A673 (cell line): ENCODE measurements at regions not wholly inside any gene's neighbourhood (a gene's known extent, or its start where the extent isn't known, plus 50 kb on each side); places are given as distances from the start of the nearest gene placed in this dataset.
"Not testable (repeated sequence)": the region's sequence is repeated elsewhere in the genome, so short reads cannot be mapped to it uniquely, and the experiment has no call there.

Source experiments
- BruUV-seq: library from RNA; stranded (reverse); fragments of 400-500 nt; replicated peaks from 2 replicates; lab custom pipeline; 2021; lab: Mats Ljungman, UMichigan
- CTCF ChIA-PET: fragments of 300-600 bp; sonication (Branson Sonifier 250); formaldehyde crosslinking; loops from one replicate; lab custom pipeline; 2022; ENCODE audit warnings: antibody characterized with exemption; lab: Charles Lee
- POLR2A ChIA-PET: fragments of 300-600 bp; sonication (Branson Sonifier 250); formaldehyde crosslinking; loops from one replicate; lab custom pipeline; 2022; ENCODE audit warnings: antibody characterized with exemption; ENCODE audit not compliant: low non-redundant PET; lab: Charles Lee
- DNase-seq: peaks from one replicate; pipeline ENCODE4 v3.0.0-alpha.2; 2015; ENCODE audit warnings: low spot score
- H3K27ac ChIP-seq: fragments of 200-600 bp; sonication (generic); 2 replicates; pipeline ENCODE4 v1.5.1; 2016; ENCODE audit warnings: mixed run types, low read depth, mild to moderate bottlenecking, mixed read lengths, antibody characterized with exemption, low read length; ENCODE audit not compliant: poor library complexity, severe bottlenecking
- H3K27me3 ChIP-seq: fragments of 200-600 bp; sonication (generic); replicated peaks from 2 replicates; pipeline ENCODE4 v1.6.1; 2017; ENCODE audit warnings: mixed run types, low read depth, mild to moderate bottlenecking, mixed read lengths, antibody characterized with exemption, low read length; ENCODE audit not compliant: insufficient read depth, poor library complexity
- H3K36me3 ChIP-seq: fragments of 200-600 bp; sonication (generic); 2 replicates; pipeline ENCODE4 v1.6.1; 2016; ENCODE audit warnings: mixed run types, mild to moderate bottlenecking, mixed read lengths, antibody characterized with exemption, low read length; ENCODE audit not compliant: insufficient read depth, poor library complexity, severe bottlenecking
- H3K4me1 ChIP-seq: fragments of 200-600 bp; sonication (generic); 2 replicates; pipeline ENCODE4 v1.6.1; 2017; ENCODE audit warnings: mixed run types, mild to moderate bottlenecking, mixed read lengths, antibody characterized with exemption, low read length; ENCODE audit not compliant: insufficient read depth, poor library complexity, severe bottlenecking
- H3K4me3 ChIP-seq: fragments of 200-600 bp; sonication (generic); 2 replicates; pipeline ENCODE4 v1.5.1; 2016; ENCODE audit warnings: low read depth, mixed run types, mild to moderate bottlenecking, mixed read lengths, low read length; ENCODE audit not compliant: poor library complexity, severe bottlenecking
- H3K9me3 ChIP-seq: fragments of 200-600 bp; sonication (generic); 2 replicates; pipeline ENCODE4 v1.6.1; 2016; ENCODE audit warnings: mixed run types, low read depth, mild to moderate bottlenecking, mixed read lengths, antibody characterized with exemption, low read length; ENCODE audit not compliant: poor library complexity, severe bottlenecking
- EZH2 ChIP-seq: fragments of 200-600 bp; sonication (generic); IDR thresholded peaks from 2 replicates; pipeline ENCODE4 v1.6.1; 2017; ENCODE audit warnings: borderline replicate concordance, low read depth, mild to moderate bottlenecking, mixed read lengths, antibody characterized with exemption, low read length; ENCODE audit not compliant: poor library complexity, severe bottlenecking
- intact Hi-C: fragments of 100-400 bp; cut with micrococcal nuclease; formaldehyde crosslinking; loops from one replicate; pipeline ENCODE4 v1.10.0; 2022; ENCODE audit not compliant: unreplicated experiment
- TF ChIP-seq, protein P1 (sequence below): fragments of 300-800, 200-600 bp; sonication (generic); conservative IDR thresholded peaks from 2 replicates; pipeline ENCODE4 v1.5.1; 2017; ENCODE audit warnings: low read depth, mild to moderate bottlenecking, antibody characterized with exemption, low read length, moderate library complexity, mixed read lengths

DNA sequence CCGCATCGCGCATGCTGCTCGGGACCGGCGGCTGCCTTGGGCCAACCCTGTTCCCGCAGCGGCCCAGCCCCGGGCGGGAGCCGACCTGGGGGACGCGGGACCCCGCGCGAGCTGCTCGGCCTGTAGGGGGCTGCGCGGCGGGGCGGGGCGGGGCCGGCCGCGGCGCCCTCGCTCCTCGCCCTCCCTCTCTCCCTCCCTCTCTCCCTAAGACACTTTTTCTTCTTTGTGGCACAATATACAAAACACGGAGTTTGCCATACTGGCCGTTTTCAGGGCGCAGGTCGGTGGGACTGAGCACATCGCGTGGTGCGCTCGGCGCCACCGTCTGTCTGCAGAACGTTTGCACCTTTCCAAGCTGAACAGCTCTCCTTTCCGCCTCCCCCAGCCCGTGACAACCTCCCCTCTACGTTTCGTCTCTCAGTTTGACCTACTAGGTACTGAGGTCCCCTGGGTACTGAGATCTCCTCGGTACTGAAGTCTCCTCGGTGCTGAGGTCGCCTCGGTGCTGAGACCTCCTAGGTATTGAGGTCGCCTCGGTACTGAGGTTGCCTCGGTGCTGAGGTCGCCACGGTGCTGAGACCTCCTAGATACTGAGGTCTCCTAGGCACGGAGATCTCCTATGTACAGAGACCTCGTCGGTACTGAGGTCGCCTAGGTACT, 261.1 kb upstream of the PLCXD1 start:
- DNase-seq: peak; percentile 1
- Histone ChIP-seq H3K4me3 (peak overlapping the region; percentile 39), H3K27ac (no peak overlapping the region), H3K36me3 (no peaks in the 10 kb centered on the region), H3K9me3 (no peaks in the 10 kb centered on the region), H3K27me3 (no peaks in the 10 kb centered on the region), H3K4me1 (no peaks in the 10 kb centered on the region)
- ChIA-PET CTCF (no interaction called here), POLR2A (no interaction called here)
- no peak for TF ChIP-seq EZH2
- TF ChIP-seq, protein P1, sequence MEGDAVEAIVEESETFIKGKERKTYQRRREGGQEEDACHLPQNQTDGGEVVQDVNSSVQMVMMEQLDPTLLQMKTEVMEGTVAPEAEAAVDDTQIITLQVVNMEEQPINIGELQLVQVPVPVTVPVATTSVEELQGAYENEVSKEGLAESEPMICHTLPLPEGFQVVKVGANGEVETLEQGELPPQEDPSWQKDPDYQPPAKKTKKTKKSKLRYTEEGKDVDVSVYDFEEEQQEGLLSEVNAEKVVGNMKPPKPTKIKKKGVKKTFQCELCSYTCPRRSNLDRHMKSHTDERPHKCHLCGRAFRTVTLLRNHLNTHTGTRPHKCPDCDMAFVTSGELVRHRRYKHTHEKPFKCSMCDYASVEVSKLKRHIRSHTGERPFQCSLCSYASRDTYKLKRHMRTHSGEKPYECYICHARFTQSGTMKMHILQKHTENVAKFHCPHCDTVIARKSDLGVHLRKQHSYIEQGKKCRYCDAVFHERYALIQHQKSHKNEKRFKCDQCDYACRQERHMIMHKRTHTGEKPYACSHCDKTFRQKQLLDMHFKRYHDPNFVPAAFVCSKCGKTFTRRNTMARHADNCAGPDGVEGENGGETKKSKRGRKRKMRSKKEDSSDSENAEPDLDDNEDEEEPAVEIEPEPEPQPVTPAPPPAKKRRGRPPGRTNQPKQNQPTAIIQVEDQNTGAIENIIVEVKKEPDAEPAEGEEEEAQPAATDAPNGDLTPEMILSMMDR: no peak
- BruUV-seq: no TSS peak
- intact Hi-C loops: no loop called here

DNA sequence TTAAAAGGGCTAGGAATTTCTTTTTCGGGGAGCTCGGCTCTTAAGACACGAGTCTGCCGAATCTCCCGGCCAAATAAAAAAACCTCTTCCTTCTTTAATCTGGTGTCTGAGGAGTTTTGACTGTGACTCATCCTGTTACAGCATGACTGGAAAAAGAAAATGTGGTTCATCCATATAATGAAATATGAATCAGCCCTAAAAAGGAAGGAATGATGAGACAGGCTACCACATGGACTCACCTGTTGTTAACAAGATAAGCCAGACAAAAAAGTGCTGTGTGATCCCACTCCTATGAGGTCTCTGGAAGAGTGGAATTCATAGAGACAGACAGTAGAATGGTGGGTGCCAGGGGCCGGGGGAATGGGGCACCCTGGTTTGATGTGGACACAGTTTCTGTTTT, 257.0 kb upstream of the PLCXD1 start:
- DNase-seq, intact Hi-C loops, H3K4me3 ChIP-seq, CTCF ChIA-PET, H3K9me3 ChIP-seq, POLR2A ChIA-PET, H3K36me3 ChIP-seq, H3K4me1 ChIP-seq, H3K27ac ChIP-seq, BruUV-seq, H3K27me3 ChIP-seq: not testable (repeated sequence)
